ENCODE measurements at regions not wholly inside any gene's neighbourhood (a gene's known extent, or its start where the extent isn't known, plus 50 kb on each side); places are given as distances from the start of the nearest gene placed in this dataset.

- no peak for DNase-seq (ENCODE audit: extremely low read depth, low read depth)
- no peak for TF ChIP-seq CTCF (IDR thresholded peaks at IDR 0.05; ENCODE audit: low read depth, low read length, missing control alignments)
- no peak overlapping the region for H3K4me3 ChIP-seq (replicated peaks; ENCODE audit: low read depth, low read length)
Observed at GRCh38 chr1:114037631-114037890, 58.3 kb downstream of the OLFML3 start.

GRCh38 chr1:114037962-114038816, 58.9 kb downstream of the OLFML3 start:
- no peak overlapping the region for H3K4me3 ChIP-seq (replicated peaks; ENCODE audit: low read depth, low read length)
- no peak for DNase-seq (ENCODE audit: extremely low read depth, low read depth)
- TF ChIP-seq CTCF (IDR thresholded peaks at IDR 0.05; ENCODE audit: low read depth, low read length, missing control alignments), result no peak
